HFFc6 (cell line): ENCODE measurements at regions not wholly inside any gene's neighbourhood (a gene's known extent, or its start where the extent isn't known, plus 50 kb on each side); places are given as distances from the start of the nearest gene placed in this dataset.

ENCODE experiments used
- DNase-seq: peaks from one replicate; pipeline ENCODE4 v3.0.0-alpha.2; 2018
- H3K27ac Mint-ChIP-seq: 2 replicates; pipeline ENCODE4 v1.8.0; 2020; ENCODE audit warnings: mild to moderate bottlenecking, mixed read lengths
- H3K27me3 Mint-ChIP-seq: 2 replicates; pipeline ENCODE4 v1.8.0; 2021; ENCODE audit warnings: mild to moderate bottlenecking, moderate library complexity, mixed read lengths; ENCODE audit not compliant: insufficient read depth
- H3K36me3 Mint-ChIP-seq: 2 replicates; pipeline ENCODE4 v1.8.0; 2021; ENCODE audit warnings: low read depth, mixed read lengths
- H3K4me1 Mint-ChIP-seq: 2 replicates; pipeline ENCODE4 v1.8.0; 2020; ENCODE audit warnings: low read depth, mixed read lengths
- H3K4me3 Mint-ChIP-seq: 2 replicates; pipeline ENCODE4 v1.8.0; 2020; ENCODE audit warnings: mild to moderate bottlenecking, moderate library complexity, mixed read lengths
- H3K9me3 Mint-ChIP-seq: 2 replicates; pipeline ENCODE4 v1.8.0; 2020; ENCODE audit warnings: mild to moderate bottlenecking, mixed read lengths
- TF ChIP-seq, protein P1 (sequence below): fragments of 200-600 bp; sonication (generic); IDR thresholded peaks from 2 replicates; pipeline ENCODE4 v1.5.0; 2021; ENCODE audit warnings: antibody characterized with exemption, mild to moderate bottlenecking

DNA sequence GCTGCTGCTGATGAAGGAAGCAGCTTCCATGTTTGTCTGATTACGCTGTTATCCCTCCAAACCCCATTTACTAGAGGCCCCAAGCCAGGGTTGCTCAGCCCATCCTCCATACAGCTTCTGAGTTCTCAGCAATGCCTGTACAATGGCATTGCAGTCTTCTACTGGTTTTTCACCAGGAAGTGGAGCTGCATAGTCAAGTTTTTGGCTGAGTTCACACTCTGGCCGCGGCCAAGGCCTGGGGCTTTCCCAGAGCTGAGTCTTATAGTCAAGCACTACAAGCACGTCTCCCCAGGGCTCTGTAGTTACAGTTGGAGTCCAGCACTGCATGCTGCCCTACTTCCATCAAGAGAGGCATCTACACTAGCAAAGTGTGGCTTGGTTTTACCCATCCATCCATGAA, 182.5 kb downstream of the POU4F1 start:
- no peaks in the 10 kb centered on the region for H3K36me3 Mint-ChIP-seq
- no peak for DNase-seq
- TF ChIP-seq, protein P1, sequence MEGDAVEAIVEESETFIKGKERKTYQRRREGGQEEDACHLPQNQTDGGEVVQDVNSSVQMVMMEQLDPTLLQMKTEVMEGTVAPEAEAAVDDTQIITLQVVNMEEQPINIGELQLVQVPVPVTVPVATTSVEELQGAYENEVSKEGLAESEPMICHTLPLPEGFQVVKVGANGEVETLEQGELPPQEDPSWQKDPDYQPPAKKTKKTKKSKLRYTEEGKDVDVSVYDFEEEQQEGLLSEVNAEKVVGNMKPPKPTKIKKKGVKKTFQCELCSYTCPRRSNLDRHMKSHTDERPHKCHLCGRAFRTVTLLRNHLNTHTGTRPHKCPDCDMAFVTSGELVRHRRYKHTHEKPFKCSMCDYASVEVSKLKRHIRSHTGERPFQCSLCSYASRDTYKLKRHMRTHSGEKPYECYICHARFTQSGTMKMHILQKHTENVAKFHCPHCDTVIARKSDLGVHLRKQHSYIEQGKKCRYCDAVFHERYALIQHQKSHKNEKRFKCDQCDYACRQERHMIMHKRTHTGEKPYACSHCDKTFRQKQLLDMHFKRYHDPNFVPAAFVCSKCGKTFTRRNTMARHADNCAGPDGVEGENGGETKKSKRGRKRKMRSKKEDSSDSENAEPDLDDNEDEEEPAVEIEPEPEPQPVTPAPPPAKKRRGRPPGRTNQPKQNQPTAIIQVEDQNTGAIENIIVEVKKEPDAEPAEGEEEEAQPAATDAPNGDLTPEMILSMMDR: no peak
- H3K27ac Mint-ChIP-seq: no peak overlapping the region
- H3K9me3 Mint-ChIP-seq: no peaks in the 10 kb centered on the region
- H3K4me3 Mint-ChIP-seq: no peak overlapping the region
- H3K4me1 Mint-ChIP-seq: no peaks in the 10 kb centered on the region
- no peaks in the 10 kb centered on the region for H3K27me3 Mint-ChIP-seq

DNA sequence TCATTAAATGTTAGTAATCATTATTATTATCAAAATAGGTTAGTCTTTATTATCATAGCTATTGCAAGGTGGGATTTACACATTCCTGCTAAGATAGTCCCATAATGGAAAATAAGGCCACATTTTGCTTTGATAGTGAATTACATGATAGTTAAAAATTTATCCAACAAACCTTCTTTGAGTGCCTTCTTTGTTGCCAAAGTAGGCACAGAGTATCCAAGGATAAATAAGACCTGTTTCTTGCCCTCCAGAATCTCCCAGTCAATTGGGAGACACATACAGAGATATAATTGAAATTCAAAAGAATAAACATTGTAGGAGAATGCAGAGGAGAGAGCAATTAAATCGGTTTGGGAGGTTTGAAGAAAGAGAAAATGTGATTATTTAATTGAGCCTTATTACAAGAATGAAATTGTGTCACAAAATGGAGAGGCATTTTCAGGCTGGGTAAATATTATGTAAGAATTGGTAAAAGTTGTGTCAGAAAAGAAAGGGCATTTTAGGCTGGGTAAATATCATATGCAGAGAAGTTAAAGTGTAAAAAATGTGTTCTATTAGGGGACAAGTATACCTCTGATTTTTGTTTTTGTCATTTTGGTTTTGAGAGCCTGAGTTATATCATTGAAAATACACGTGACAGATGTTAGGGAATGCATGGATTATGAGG, 189.3 kb downstream of the POU4F1 start:
- Mint-ChIP-seq H3K4me3 (no peak overlapping the region), H3K36me3 (no peaks in the 10 kb centered on the region)
- TF ChIP-seq, protein P1: no peak

DNA sequence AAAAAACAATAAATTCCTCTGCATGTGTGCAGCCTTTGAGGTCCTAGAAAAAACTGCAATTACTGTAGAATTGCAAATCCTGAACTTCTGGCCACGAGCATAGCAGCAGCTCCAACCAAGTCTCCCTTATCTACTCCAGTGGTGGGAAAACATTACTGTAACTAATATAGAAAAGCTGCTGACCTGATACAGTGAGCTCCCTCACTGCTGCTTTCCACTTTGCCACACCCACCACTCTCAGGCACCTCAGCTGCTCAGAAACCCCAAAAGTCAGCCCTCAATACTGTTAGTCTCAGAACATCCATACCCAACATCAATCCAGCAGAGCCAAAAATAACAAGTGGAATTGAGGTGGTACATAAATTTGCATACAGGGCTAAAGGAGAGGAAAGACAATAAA, 192.5 kb downstream of the POU4F1 start:
- H3K36me3 Mint-ChIP-seq: no peaks in the 10 kb centered on the region
- H3K4me3 Mint-ChIP-seq: no peak overlapping the region
- H3K27me3 Mint-ChIP-seq: no peaks in the 10 kb centered on the region
- H3K9me3 Mint-ChIP-seq: no peaks in the 10 kb centered on the region; the same call in 1 of the 2 replicates
- no peak for DNase-seq
- no peak overlapping the region for H3K27ac Mint-ChIP-seq
- TF ChIP-seq, protein P1: no peak
- no peaks in the 10 kb centered on the region for H3K4me1 Mint-ChIP-seq

More for the DNA sequence above, 189.3 kb downstream of the POU4F1 start:
- DNase-seq: no peak
- Mint-ChIP-seq H3K27me3 (no peaks in the 10 kb centered on the region), H3K9me3 (no peaks in the 10 kb centered on the region; the same call in 1 of the 2 replicates), H3K4me1 (no peaks in the 10 kb centered on the region), H3K27ac (no peak overlapping the region)

DNA sequence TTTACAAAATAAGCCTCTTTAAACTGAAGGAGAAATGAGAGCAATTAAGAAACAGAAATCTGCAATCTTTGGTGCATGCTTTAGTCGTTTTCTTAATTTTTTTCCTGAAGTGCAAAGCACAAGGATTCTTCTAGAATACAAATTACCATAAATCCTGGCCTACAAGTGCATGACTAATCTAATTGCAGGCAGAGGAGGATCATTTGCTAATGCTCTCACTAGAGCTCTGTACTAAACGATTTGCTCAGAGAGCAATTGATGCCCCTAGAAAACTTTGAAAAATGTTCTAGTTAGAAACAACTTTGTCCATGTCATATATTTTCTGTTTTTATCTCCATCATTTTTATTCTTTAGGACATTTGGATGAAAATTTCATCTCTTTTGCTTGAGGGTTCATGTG, 193.2 kb downstream of the POU4F1 start:
- no peak overlapping the region for H3K4me3 Mint-ChIP-seq
- TF ChIP-seq, protein P1: no peak
- no peaks in the 10 kb centered on the region for H3K4me1 Mint-ChIP-seq

DNA sequence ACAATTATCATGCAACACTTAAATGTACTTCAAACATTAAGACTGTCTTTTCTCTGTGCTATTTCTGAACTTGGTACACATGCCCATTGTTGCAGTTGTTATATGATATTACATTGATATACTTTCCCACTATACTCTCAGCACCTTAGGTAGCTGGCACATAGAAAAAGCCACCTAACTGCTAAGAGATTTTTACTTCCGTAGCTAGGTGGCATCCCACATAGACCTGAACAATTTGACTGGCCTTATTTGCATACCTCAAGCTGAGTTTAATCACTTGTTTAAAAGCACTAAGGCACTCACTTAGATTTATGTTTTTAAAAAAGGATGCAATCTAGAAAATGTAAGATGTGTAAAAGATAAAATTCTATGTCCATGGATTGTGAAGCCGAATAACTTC, 194.2 kb downstream of the POU4F1 start:
- Mint-ChIP-seq H3K4me1 (no peaks in the 10 kb centered on the region), H3K4me3 (no peak overlapping the region), H3K27ac (no peak overlapping the region), H3K9me3 (no peaks in the 10 kb centered on the region; the same call in 1 of the 2 replicates), H3K36me3 (no peaks in the 10 kb centered on the region), H3K27me3 (no peaks in the 10 kb centered on the region)
- DNase-seq: no peak
- TF ChIP-seq, protein P1: no peak

More for the DNA sequence above, 193.2 kb downstream of the POU4F1 start:
- Mint-ChIP-seq H3K27ac (no peak overlapping the region), H3K9me3 (no peaks in the 10 kb centered on the region; the same call in 1 of the 2 replicates), H3K27me3 (no peaks in the 10 kb centered on the region), H3K36me3 (no peaks in the 10 kb centered on the region)
- no peak for DNase-seq
